ENCODE measurements at regions not wholly inside any gene's neighbourhood (a gene's known extent, or its start where the extent isn't known, plus 50 kb on each side); places are given as distances from the start of the nearest gene placed in this dataset.

DNA sequence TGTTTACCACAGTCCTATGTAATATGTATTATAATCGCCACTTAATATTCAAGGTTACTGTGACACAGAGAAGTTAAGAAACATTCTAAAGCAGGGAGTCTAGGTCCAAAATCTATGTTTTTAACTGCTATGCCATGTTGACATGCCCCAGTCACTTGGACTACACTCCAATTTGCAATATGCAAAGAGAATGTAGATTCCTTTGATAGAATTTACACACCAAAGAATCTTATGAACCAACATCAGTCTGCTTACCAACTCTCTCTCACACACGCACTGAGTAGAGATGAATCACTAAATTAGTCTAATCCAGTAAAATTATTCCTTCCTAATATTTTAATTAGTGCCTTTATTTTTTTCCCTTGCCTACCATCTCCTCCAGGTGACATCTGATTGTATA, 266.2 kb downstream of the OLFM3 start:
- DNase-seq, result no peak

- DNase-seq, result no peak
These were observed 264.5 kb downstream of the OLFM3 start for GRCh38 chr1:101732261-101732660.

- no peak for DNase-seq
These were observed 263.4 kb downstream of the OLFM3 start for GRCh38 chr1:101733340-101733739.

GRCh38 chr1:101738475-101738874, 258.3 kb downstream of the OLFM3 start:
- no peak for DNase-seq

DNA sequence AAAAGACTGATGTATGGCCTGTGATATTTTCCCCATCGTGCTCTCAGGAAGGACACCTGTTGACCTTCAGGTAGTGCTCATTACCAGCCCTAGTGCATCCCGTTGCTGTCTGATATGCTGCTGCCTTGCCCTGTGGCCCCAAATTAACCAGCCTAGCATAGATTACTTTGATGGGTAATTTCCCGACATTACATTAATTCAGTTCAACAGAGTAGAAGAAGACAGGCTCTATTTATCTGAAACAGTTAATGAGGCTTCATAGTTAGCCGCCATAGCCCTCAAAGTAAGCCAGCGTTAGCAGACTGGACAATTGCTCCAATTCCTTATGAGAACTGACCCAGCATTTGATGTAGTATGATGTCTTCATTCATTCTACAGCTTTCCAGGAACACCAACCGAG, 257.6 kb downstream of the OLFM3 start:
- no peak for DNase-seq

DNA sequence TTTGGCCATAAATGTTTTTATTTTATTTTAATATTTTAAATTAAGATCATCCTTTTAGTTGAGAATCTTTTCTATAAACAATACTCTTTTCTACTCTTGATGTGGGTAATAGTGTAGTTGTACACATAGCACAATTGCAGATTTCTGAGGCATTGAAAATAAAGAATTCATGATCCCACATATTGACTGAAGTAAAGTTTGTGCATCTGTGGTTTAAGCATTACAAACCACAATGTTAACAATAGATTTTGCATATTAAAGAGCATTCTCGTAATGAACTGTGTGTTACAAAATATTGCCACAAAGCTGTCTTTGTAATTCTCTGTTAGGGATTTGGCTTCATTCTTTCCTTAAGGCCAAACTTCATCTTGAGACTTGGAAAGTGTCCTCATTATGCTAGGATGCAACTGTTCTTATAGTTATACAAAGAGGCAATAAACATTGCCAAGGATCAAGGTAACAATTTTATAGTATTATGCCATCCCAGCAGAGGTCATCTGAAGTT, 256.8 kb downstream of the OLFM3 start:
- no peak for DNase-seq

DNA sequence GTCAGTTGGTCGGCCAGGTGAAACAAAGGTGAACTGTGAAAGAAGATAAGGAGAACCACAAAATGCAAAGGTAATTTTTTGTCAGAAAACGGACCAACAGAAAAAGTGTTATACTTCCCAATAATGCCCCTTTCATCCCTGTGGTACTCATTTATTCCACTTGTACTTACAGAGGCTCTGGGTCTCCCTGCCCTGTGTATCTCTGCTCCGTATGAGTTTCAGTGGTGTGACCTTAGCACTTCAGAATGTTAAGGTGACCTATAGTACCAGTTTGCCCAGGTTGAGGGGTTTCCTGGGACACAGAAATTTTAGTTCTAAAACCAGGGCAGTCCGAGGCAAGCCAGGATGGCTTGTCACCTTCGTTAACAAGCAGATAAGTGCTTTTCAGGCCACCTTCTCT, 254.8 kb downstream of the OLFM3 start:
- no peak for DNase-seq

- DNase-seq, result no peak
These were observed 254.2 kb downstream of the OLFM3 start for GRCh38 chr1:101742509-101742908.

DNA sequence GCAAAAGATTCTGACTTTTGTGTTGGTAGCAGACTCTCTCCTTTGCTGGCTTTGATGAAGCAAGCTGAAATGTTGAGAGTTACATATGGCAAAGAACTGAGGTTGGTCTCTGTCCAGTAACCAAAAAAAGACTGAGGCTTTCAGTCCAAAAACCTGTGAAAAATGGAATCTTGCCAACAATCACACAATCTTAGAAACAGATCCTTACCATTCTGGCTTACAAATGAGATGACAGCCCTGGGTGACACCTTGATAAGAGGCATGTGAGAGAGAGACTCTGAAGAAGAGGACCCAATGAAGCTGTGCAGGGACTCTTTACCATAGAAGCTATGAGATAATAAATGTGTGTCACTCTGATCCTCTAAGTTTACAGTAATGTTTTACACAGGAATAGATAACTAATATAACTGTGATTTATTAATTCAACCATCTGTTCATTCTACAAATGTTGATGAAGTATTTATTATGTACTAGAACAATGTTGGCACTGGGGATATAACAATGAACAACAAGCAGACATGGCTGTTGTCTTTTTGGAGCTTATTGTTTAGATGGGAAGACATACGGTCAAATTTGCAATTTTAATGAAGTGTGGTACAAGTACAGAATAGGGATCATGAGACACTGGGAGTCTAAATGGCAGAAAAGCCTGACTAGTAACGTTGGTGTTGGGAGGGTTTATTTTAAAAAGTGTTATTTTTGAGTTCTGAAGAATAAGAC, 251.0 kb downstream of the OLFM3 start:
- no peak for DNase-seq

DNA sequence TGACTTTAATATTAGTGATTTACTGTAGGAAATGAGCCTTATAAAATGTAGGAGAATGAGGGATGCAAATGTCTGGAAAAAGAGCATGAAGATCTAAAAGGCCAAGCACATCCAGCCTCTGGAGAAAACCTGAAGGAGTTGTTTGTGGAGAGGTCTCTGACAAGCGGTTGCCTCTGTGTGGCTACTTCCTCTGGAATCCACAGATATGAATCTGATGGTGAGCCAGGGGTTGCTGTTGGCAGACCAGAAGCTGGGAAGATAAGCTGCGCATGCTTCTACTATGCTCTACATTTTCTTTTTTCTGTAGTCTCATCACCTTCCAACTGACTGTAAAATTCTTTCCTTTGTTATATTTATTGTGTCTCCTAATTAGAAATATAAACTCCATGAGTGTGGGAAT, 248.6 kb downstream of the OLFM3 start:
- no peak for DNase-seq
